ENCODE measurements at regions not wholly inside any gene's neighbourhood (a gene's known extent, or its start where the extent isn't known, plus 50 kb on each side); places are given as distances from the start of the nearest gene placed in this dataset.

DNA sequence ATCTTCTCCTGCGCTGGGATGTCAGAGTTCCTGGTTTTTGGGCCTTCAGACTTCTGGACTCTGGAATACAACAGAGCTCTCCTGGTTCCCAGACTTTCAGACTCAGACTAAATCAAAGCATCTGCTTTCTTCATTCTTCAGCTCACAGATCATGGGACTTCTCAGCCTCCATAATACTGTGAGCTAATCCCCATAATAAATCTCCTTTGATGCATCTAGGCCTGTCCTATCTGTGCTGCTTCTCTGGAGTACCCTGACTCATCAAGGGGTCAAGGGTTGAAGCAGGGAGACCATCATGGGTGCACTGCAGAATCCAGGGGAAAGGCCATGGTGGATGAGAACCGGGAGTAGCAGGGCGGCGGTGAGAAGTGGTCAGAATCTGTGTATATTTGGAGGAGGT, 1094.1 kb upstream of the TMEM132C start:
- TF ChIP-seq, protein P1, sequence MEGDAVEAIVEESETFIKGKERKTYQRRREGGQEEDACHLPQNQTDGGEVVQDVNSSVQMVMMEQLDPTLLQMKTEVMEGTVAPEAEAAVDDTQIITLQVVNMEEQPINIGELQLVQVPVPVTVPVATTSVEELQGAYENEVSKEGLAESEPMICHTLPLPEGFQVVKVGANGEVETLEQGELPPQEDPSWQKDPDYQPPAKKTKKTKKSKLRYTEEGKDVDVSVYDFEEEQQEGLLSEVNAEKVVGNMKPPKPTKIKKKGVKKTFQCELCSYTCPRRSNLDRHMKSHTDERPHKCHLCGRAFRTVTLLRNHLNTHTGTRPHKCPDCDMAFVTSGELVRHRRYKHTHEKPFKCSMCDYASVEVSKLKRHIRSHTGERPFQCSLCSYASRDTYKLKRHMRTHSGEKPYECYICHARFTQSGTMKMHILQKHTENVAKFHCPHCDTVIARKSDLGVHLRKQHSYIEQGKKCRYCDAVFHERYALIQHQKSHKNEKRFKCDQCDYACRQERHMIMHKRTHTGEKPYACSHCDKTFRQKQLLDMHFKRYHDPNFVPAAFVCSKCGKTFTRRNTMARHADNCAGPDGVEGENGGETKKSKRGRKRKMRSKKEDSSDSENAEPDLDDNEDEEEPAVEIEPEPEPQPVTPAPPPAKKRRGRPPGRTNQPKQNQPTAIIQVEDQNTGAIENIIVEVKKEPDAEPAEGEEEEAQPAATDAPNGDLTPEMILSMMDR (IDR thresholded peaks at IDR 0.05) = no peak
- TF ChIP-seq POLR2A (IDR thresholded peaks at IDR 0.05) = no peak
